ENCODE measurements at regions not wholly inside any gene's neighbourhood (a gene's known extent, or its start where the extent isn't known, plus 50 kb on each side); places are given as distances from the start of the nearest gene placed in this dataset.

DNA sequence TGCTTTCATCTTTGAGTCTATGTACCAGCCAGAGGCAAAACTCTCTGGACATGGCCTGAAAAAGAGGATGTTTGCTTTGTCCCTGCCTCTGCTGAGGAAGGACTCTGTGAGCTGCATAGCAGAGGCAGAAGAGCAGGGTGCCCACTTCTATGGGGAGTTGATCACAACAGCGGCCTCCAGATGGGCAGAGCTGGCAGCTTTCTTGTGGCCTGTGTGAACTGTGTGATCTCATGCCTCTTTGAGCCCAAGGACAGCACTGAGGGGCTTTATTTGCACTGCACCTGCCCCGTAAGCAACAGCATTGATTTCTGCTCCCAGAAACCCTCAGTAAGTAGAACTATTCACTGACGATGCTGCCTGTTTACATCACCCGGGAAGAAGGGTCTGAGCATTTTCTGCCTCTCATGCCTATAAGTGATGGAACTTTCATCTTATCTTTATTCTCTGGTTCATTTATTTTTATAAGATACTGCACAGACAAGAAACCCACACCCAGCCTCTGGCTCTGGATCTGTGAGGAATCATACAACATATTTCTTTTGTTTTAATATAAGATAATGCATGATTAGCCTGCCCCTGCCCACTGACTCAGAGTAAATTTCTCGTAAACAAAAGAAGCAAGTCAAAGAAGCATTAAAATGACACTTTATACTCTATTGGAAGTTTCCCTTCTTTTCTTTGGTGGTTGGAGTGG lies 244.2 kb upstream of the SOX21 start:
- no peak for DNase-seq (ENCODE audit: low spot score)
- TF ChIP-seq, protein P1, sequence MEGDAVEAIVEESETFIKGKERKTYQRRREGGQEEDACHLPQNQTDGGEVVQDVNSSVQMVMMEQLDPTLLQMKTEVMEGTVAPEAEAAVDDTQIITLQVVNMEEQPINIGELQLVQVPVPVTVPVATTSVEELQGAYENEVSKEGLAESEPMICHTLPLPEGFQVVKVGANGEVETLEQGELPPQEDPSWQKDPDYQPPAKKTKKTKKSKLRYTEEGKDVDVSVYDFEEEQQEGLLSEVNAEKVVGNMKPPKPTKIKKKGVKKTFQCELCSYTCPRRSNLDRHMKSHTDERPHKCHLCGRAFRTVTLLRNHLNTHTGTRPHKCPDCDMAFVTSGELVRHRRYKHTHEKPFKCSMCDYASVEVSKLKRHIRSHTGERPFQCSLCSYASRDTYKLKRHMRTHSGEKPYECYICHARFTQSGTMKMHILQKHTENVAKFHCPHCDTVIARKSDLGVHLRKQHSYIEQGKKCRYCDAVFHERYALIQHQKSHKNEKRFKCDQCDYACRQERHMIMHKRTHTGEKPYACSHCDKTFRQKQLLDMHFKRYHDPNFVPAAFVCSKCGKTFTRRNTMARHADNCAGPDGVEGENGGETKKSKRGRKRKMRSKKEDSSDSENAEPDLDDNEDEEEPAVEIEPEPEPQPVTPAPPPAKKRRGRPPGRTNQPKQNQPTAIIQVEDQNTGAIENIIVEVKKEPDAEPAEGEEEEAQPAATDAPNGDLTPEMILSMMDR (IDR thresholded peaks at IDR 0.05): no peak
- H3K27ac Mint-ChIP-seq (ENCODE audit: unreplicated experiment): no peak overlapping the region
- no peaks in the 10 kb centered on the region for H3K4me1 Mint-ChIP-seq (ENCODE audit: low read depth)
- H3K36me3 Mint-ChIP-seq (ENCODE audit: low read depth): no peaks in the 10 kb centered on the region
- H3K4me3 Mint-ChIP-seq (ENCODE audit: unreplicated experiment): no peak overlapping the region
- peaks cover 2% of the 10 kb centered on the region for H3K9me3 Mint-ChIP-seq (ENCODE audit: low read depth)
- H3K27me3 Mint-ChIP-seq (ENCODE audit: low read depth): peaks cover 50% of the 10 kb centered on the region

DNA sequence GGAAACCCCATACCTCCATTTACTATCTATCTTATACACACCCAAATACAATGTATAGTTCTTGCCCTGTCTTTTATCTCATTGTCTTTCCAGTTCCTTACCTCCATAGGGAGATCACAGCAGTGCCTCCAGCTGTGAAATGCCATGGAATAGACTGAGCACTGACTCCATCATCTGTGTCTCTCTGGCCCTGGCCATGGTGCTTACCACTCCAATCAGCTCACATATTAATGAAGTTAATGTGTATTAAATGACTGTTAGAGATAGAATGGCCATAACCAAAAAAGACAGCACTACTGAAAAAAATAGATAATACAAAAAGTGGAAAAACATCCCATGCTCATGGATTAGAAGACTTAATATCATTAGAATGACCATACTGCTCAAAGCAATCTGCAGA lies 240.4 kb upstream of the SOX21 start:
- no peak overlapping the region for H3K4me3 Mint-ChIP-seq (ENCODE audit: unreplicated experiment)
- no peak for DNase-seq (ENCODE audit: low spot score)
- TF ChIP-seq, protein P1 (IDR thresholded peaks at IDR 0.05): no peak
- H3K4me1 Mint-ChIP-seq (ENCODE audit: low read depth): no peaks in the 10 kb centered on the region
- no peaks in the 10 kb centered on the region for H3K36me3 Mint-ChIP-seq (ENCODE audit: low read depth)
- H3K9me3 Mint-ChIP-seq (ENCODE audit: low read depth): peaks cover 2% of the 10 kb centered on the region
- H3K27ac Mint-ChIP-seq (ENCODE audit: unreplicated experiment): no peak overlapping the region
- peaks cover 38% of the 10 kb centered on the region for H3K27me3 Mint-ChIP-seq (ENCODE audit: low read depth)

DNA sequence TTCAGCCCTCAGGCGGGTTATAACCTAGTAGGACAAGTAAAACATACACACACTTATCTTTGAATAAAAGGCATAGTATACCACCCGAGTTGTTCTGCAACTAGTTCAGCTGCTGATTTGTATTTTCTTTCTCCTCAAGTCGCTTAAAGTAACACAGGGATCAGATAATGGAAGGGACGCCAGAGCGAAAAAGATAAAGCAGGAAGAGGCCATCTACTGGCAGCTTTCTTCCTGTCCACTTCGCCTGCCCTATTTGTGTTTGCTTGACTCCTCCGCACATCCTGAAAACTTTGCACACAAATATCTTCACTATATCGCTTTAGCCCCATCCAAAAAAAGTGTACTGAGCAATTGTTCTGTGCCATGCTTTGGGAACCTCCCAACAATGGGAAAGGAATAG lies 238.0 kb upstream of the SOX21 start:
- H3K4me1 Mint-ChIP-seq (ENCODE audit: low read depth): no peaks in the 10 kb centered on the region
- H3K36me3 Mint-ChIP-seq (ENCODE audit: low read depth): no peaks in the 10 kb centered on the region
- no peak overlapping the region for H3K4me3 Mint-ChIP-seq (ENCODE audit: unreplicated experiment)
- peaks cover 2% of the 10 kb centered on the region for H3K9me3 Mint-ChIP-seq (ENCODE audit: low read depth)
- peaks cover 33% of the 10 kb centered on the region for H3K27me3 Mint-ChIP-seq (ENCODE audit: low read depth)
- DNase-seq (ENCODE audit: low spot score): no peak
- no peak overlapping the region for H3K27ac Mint-ChIP-seq (ENCODE audit: unreplicated experiment)
- TF ChIP-seq, protein P1 (IDR thresholded peaks at IDR 0.05): peak; percentile 39

DNA sequence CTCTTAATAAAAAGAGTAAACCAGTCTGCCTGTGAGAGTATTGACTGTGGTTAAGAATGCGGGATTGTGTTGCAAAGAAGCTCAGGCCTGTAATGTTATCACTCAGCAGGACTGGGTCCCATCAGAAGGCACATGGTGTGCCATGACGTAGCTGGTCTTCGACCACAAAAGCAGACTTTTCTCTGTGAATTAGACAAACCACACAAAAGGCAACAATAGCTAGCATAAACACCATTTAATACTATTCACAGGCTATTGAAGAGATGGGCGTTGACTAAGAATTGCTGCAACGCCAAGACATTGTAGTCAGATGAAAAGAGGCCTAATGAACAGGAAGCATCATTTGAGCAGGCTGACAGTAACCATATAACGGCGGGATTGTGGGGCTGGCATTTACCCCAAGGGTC lies 235.6 kb upstream of the SOX21 start:
- H3K4me3 Mint-ChIP-seq (ENCODE audit: unreplicated experiment): no peak overlapping the region
- H3K36me3 Mint-ChIP-seq (ENCODE audit: low read depth): no peaks in the 10 kb centered on the region
- H3K27me3 Mint-ChIP-seq (ENCODE audit: low read depth): peaks cover 37% of the 10 kb centered on the region
- no peaks in the 10 kb centered on the region for H3K4me1 Mint-ChIP-seq (ENCODE audit: low read depth)
- TF ChIP-seq, protein P1 (IDR thresholded peaks at IDR 0.05): no peak
- no peak overlapping the region for H3K27ac Mint-ChIP-seq (ENCODE audit: unreplicated experiment)
- peaks cover under 1% of the 10 kb centered on the region for H3K9me3 Mint-ChIP-seq (ENCODE audit: low read depth)
- no peak for DNase-seq (ENCODE audit: low spot score)

DNA sequence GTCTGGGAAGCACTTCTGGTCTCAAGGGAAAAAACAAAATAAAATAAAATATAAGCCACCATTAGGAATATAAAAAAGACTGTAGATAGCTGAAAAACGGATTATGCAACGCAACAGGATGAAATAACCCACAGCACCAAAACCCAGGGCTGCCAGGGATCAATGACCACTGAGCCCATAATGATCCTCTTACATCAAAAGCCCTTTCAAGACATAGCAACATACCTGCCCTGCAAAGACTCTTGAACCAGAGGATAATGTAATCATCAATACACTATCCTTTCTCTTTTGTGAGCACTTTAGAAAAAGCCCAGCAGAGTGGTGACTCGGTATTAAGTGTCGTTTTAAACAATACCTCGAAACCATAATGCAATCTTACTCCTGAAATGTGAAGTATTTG lies 235.0 kb upstream of the SOX21 start:
- Mint-ChIP-seq H3K36me3 (ENCODE audit: low read depth) (no peaks in the 10 kb centered on the region), H3K9me3 (ENCODE audit: low read depth) (peaks cover 5% of the 10 kb centered on the region), H3K4me1 (ENCODE audit: low read depth) (no peaks in the 10 kb centered on the region), H3K27me3 (ENCODE audit: low read depth) (peaks cover 31% of the 10 kb centered on the region), H3K4me3 (ENCODE audit: unreplicated experiment) (no peak overlapping the region), H3K27ac (ENCODE audit: unreplicated experiment) (no peak overlapping the region)
- no peak for DNase-seq (ENCODE audit: low spot score)
- TF ChIP-seq, protein P1 (IDR thresholded peaks at IDR 0.05): no peak

All from chondrocyte (in vitro differentiated cells).